Parathyroid adenoma (tissue), 2 donors: ENCODE measurements at regions not wholly inside any gene's neighbourhood (a gene's known extent, or its start where the extent isn't known, plus 50 kb on each side); places are given as distances from the start of the nearest gene placed in this dataset.
"Not testable (repeated sequence)": the region's sequence is repeated elsewhere in the genome, so short reads cannot be mapped to it uniquely, and the experiment has no call there.

Experiments used
- H2AFZ ChIP-seq: fragments of 300-600 bp; sonication (generic); one replicate; pipeline ENCODE4 v1.7.0; 2017; ENCODE audit warnings: antibody characterized with exemption, mild to moderate bottlenecking
- H3K27ac ChIP-seq: fragments of 300-600 bp; sonication (generic); one replicate; pipeline ENCODE4 v1.7.0; 2017
- H3K27me3 ChIP-seq: fragments of 300-600 bp; sonication (generic); one replicate; pipeline ENCODE4 v1.7.0; 2017; ENCODE audit warnings: low read length; ENCODE audit not compliant: control insufficient read depth, insufficient read depth
- H3K36me3 ChIP-seq: fragments of 300-600 bp; sonication (generic); one replicate; pipeline ENCODE4 v1.7.0; 2017; ENCODE audit warnings: low read length; ENCODE audit not compliant: control insufficient read depth, insufficient read depth
- H3K4me1 ChIP-seq: fragments of 300-600 bp; sonication (generic); one replicate; pipeline ENCODE4 v1.7.0; 2017; ENCODE audit warnings: control low read depth
- H3K4me2 ChIP-seq: fragments of 300-600 bp; sonication (generic); one replicate; pipeline ENCODE4 v1.7.0; 2017; ENCODE audit warnings: low read length
- H3K4me3 ChIP-seq: fragments of 300-600 bp; sonication (generic); one replicate; pipeline ENCODE4 v1.7.0; 2017; ENCODE audit warnings: low read depth, low read length
- H3K79me2 ChIP-seq: fragments of 300-600 bp; sonication (generic); one replicate; pipeline ENCODE4 v1.7.0; 2017; ENCODE audit warnings: control low read depth
- H3K9ac ChIP-seq: fragments of 300-600 bp; sonication (generic); one replicate; pipeline ENCODE4 v1.7.0; 2017; ENCODE audit warnings: mild to moderate bottlenecking
- H3K9me3 ChIP-seq: fragments of 300-600 bp; sonication (generic); one replicate; pipeline ENCODE4 v1.7.0; 2017; ENCODE audit warnings: low read length; ENCODE audit not compliant: control insufficient read depth
- TF ChIP-seq, protein P1 (sequence below): fragments of 300-600 bp; sonication (generic); IDR thresholded peaks from one replicate; pipeline ENCODE4 v1.7.0; 2017; ENCODE audit warnings: antibody characterized with exemption, mild to moderate bottlenecking
- donor health status: primary hyperparathyroidism.

DNA sequence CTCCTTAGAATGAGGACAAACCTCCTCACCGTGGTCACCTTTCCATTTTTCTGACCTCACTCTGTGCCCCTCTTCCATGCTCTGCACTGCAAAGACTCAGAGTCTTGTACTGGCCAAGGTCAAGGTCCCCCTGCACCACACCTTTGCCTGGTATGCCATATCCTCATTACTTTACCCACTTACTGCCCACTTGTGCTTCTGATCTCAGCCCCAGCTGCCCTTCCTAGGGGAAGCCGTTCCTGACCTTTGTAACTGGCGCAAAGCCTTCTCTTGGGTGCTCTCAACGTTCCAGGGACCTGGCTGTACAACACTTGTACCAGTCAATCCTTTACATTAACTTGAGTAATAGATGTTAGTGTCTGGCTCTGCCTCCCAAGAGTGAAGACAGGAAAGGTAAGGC lies 256.0 kb downstream of the SV2B start:
- Histone ChIP-seq H3K4me2 (no peak overlapping the region), H3K9me3 (no peaks in the 10 kb centered on the region), H3K27ac (no peak overlapping the region), H3K4me1 (no peaks in the 10 kb centered on the region), H3K9ac (no peak overlapping the region), H3K27me3 (no peaks in the 10 kb centered on the region), H2AFZ (no peak overlapping the region), H3K4me3 (no peak overlapping the region), H3K36me3 (no peaks in the 10 kb centered on the region), H3K79me2 (no peaks in the 10 kb centered on the region)
- TF ChIP-seq, protein P1, sequence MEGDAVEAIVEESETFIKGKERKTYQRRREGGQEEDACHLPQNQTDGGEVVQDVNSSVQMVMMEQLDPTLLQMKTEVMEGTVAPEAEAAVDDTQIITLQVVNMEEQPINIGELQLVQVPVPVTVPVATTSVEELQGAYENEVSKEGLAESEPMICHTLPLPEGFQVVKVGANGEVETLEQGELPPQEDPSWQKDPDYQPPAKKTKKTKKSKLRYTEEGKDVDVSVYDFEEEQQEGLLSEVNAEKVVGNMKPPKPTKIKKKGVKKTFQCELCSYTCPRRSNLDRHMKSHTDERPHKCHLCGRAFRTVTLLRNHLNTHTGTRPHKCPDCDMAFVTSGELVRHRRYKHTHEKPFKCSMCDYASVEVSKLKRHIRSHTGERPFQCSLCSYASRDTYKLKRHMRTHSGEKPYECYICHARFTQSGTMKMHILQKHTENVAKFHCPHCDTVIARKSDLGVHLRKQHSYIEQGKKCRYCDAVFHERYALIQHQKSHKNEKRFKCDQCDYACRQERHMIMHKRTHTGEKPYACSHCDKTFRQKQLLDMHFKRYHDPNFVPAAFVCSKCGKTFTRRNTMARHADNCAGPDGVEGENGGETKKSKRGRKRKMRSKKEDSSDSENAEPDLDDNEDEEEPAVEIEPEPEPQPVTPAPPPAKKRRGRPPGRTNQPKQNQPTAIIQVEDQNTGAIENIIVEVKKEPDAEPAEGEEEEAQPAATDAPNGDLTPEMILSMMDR: no peak

DNA sequence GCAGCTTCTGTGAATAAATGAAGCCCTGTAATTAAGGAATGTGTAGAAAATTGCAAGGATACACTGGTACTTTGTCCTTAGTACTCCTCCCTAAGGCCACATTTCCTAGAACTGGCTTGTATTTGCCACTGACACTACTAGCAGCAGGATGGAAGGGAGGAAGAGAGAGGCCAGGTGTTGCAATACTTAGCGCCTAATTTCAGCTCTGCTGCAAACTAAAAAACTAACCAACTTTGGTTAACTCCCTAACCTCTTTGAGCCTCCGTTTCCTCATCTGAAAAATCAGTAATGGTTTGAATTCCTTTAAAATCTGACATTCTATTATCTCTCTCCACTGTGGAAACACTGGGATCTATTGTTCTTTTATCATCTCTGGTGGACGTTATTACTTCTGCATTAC lies 257.0 kb downstream of the SV2B start:
- Histone ChIP-seq H3K79me2 (no peaks in the 10 kb centered on the region), H3K4me1 (no peaks in the 10 kb centered on the region), H3K4me3 (no peak overlapping the region), H3K27ac (no peak overlapping the region), H2AFZ (no peak overlapping the region), H3K36me3 (no peaks in the 10 kb centered on the region), H3K9me3 (no peaks in the 10 kb centered on the region), H3K4me2 (no peak overlapping the region), H3K9ac (no peak overlapping the region), H3K27me3 (no peaks in the 10 kb centered on the region)
- TF ChIP-seq, protein P1: no peak

DNA sequence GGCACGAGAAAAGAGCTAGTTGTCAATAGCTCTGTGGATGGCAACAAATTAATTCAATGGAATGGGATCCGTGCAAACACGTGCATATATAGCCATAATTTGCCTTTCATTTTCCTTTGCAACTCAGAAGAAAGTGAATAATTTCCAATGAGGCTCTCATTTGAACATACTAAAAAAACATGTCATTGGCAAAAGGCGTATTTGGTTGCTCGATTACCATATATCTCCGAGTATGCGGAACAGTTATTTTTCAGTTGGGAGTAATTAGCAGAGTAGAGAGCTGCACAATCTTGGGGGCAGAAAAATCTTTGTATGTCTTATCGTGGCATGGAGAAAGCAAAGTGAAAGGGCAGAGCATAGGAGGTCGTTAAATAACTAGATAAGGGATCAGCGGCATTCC lies 257.4 kb downstream of the SV2B start:
- no peaks in the 10 kb centered on the region for H3K27me3 ChIP-seq
- H3K36me3 ChIP-seq: no peaks in the 10 kb centered on the region
- H3K9me3 ChIP-seq: no peaks in the 10 kb centered on the region
- no peak overlapping the region for H3K4me2 ChIP-seq
- no peak overlapping the region for H3K9ac ChIP-seq
- H3K4me1 ChIP-seq: no peaks in the 10 kb centered on the region
- TF ChIP-seq, protein P1: no peak
- no peaks in the 10 kb centered on the region for H3K79me2 ChIP-seq
- H3K4me3 ChIP-seq: no peak overlapping the region
- no peak overlapping the region for H2AFZ ChIP-seq
- no peak overlapping the region for H3K27ac ChIP-seq

DNA sequence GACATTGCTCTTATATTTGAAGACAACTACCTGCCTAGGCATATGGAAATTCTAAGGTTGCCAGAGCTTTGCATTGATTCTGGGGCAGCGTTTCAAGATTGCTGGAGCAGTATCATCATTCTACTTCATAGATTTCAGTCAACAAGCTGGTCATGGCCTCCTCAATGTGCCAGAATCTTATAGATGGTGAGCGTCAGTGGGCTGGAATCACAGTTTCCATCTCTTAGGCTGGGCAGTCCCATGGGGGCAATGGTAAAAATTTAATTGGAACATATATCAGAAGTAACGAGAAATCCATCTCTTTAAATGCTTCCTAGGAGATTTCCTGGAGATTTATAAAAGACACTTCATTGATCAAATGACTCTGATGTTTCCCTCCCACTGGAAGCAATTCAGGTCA lies 258.3 kb downstream of the SV2B start:
- TF ChIP-seq, protein P1: no peak
- Histone ChIP-seq H3K9ac (no peak overlapping the region), H3K27me3 (no peaks in the 10 kb centered on the region)

DNA sequence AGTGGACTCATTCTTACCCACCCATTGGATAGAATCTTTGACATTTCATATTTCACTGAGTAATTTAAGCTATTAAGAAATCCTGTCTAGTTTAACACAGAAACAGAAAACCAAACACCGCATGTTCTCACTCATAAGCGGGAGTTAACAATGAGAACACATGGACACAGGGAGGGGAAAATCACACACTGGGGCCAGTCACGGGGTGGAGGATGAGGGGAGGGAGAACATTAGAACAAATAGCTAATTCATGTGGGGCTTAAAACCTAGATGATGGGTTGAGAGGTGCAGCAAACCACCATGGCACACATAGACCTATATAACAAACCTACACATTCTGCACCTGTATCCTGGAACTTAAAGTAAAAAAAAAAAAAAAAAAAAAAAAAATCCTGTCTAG lies 261.6 kb downstream of the SV2B start:
- H3K9ac ChIP-seq, H2AFZ ChIP-seq, H3K36me3 ChIP-seq, H3K4me1 ChIP-seq, H3K27me3 ChIP-seq, H3K9me3 ChIP-seq, H3K79me2 ChIP-seq, H3K27ac ChIP-seq, H3K4me2 ChIP-seq, H3K4me3 ChIP-seq: not testable (repeated sequence)

More for the DNA sequence above, 258.3 kb downstream of the SV2B start:
- Histone ChIP-seq H3K27ac (no peak overlapping the region), H3K4me2 (no peak overlapping the region), H2AFZ (no peak overlapping the region), H3K36me3 (no peaks in the 10 kb centered on the region), H3K79me2 (no peaks in the 10 kb centered on the region), H3K4me3 (no peak overlapping the region), H3K9me3 (no peaks in the 10 kb centered on the region), H3K4me1 (no peaks in the 10 kb centered on the region)
